H9 (cell line): ENCODE measurements at regions not wholly inside any gene's neighbourhood (a gene's known extent, or its start where the extent isn't known, plus 50 kb on each side); places are given as distances from the start of the nearest gene placed in this dataset.

Experiments
- DNase-seq: peaks from one replicate; pipeline ENCODE4 v3.0.0-alpha.2; 2017
- H2AFZ ChIP-seq: one replicate; pipeline ENCODE4 v1.6.1; 2013; ENCODE audit warnings: mild to moderate bottlenecking, low read length, control low read depth, moderate library complexity
- H2AK5ac ChIP-seq: 2 replicates; pipeline ENCODE4 v1.6.1; 2013; ENCODE audit warnings: low read length, control low read depth, mixed read lengths; ENCODE audit not compliant: insufficient read length
- H2BK120ac ChIP-seq: one replicate; pipeline ENCODE4 v1.6.1; 2013; ENCODE audit warnings: low read depth, mild to moderate bottlenecking, low read length, control low read depth, inconsistent platforms; ENCODE audit not compliant: poor library complexity, severe bottlenecking
- H2BK12ac ChIP-seq: 2 replicates; pipeline ENCODE4 v1.6.1; 2013; ENCODE audit warnings: low read length, control low read depth, mixed read lengths, low read depth; ENCODE audit not compliant: insufficient read length
- H2BK15ac ChIP-seq: 2 replicates; pipeline ENCODE4 v1.6.1; 2013; ENCODE audit warnings: low read depth, low read length, control low read depth
- H2BK20ac ChIP-seq: one replicate; pipeline ENCODE4 v1.6.1; 2013; ENCODE audit warnings: low read depth, mild to moderate bottlenecking, low read length, control low read depth, inconsistent platforms; ENCODE audit not compliant: poor library complexity, severe bottlenecking
- H2BK5ac ChIP-seq: 2 replicates; pipeline ENCODE4 v1.6.1; 2013; ENCODE audit warnings: low read length, control low read depth, mixed read lengths; ENCODE audit not compliant: insufficient read length
- H3K14ac ChIP-seq: 2 replicates; pipeline ENCODE4 v1.6.1; 2013; ENCODE audit warnings: low read length, control low read depth; ENCODE audit not compliant: insufficient read depth
- H3K18ac ChIP-seq: 2 replicates; pipeline ENCODE4 v1.6.1; 2013; ENCODE audit warnings: low read depth, mild to moderate bottlenecking, mixed read lengths, low read length, control low read depth; ENCODE audit not compliant: insufficient read length
- H3K23ac ChIP-seq: 2 replicates; pipeline ENCODE4 v1.6.1; 2013; ENCODE audit warnings: low read length, control low read depth, mixed read lengths, low read depth; ENCODE audit not compliant: insufficient read length
- H3K23me2 ChIP-seq: 2 replicates; pipeline ENCODE4 v1.6.1; 2013; ENCODE audit warnings: low read depth, mild to moderate bottlenecking, mixed read lengths, low read length, control low read depth; ENCODE audit not compliant: insufficient read length, poor library complexity, severe bottlenecking
- H3K27ac ChIP-seq: 2 replicates; pipeline ENCODE4 v1.5.1; 2013; ENCODE audit warnings: low read length, control low read depth, mixed read lengths, low read depth; ENCODE audit not compliant: insufficient read length
- H3K27me3 ChIP-seq: 2 replicates; pipeline ENCODE4 v1.6.1; 2013; ENCODE audit warnings: low read length, control low read depth, inconsistent platforms; ENCODE audit not compliant: insufficient read depth
- H3K4ac ChIP-seq: 2 replicates; pipeline ENCODE4 v1.6.1; 2013; ENCODE audit warnings: low read depth, mild to moderate bottlenecking, control low read depth, inconsistent platforms, low read length, moderate library complexity
- H3K4me1 ChIP-seq: 2 replicates; pipeline ENCODE4 v1.6.1; 2013; ENCODE audit warnings: low read length, control low read depth, inconsistent platforms; ENCODE audit not compliant: insufficient read depth
- H3K4me2 ChIP-seq: 2 replicates; pipeline ENCODE4 v1.6.1; 2013; ENCODE audit warnings: low read length, control low read depth, mixed read lengths; ENCODE audit not compliant: insufficient read length, insufficient read depth
- H3K56ac ChIP-seq: 2 replicates; pipeline ENCODE4 v1.6.1; 2013; ENCODE audit warnings: low read depth, mild to moderate bottlenecking, mixed read lengths, low read length, control low read depth; ENCODE audit not compliant: insufficient read length
- H3K79me1 ChIP-seq: 2 replicates; pipeline ENCODE4 v1.6.1; 2013; ENCODE audit warnings: low read depth, mild to moderate bottlenecking, moderate library complexity, low read length, control low read depth, inconsistent platforms; ENCODE audit not compliant: insufficient read depth, poor library complexity, severe bottlenecking
- H3K79me2 ChIP-seq: 2 replicates; pipeline ENCODE4 v1.6.1; 2013; ENCODE audit warnings: low read length, control low read depth, inconsistent platforms; ENCODE audit not compliant: insufficient read depth
- H3K9ac ChIP-seq: 2 replicates; pipeline ENCODE4 v1.6.1; 2013; ENCODE audit warnings: low read length, control low read depth, mixed read lengths; ENCODE audit not compliant: insufficient read length; ENCODE audit errors: extremely low read depth
- H3K9me3 ChIP-seq: one replicate; pipeline ENCODE4 v1.6.1; 2013; ENCODE audit warnings: low read depth, low read length, inconsistent platforms; ENCODE audit not compliant: control insufficient read depth
- H3T11ph ChIP-seq: one replicate; pipeline ENCODE4 v1.6.1; 2013; ENCODE audit warnings: mild to moderate bottlenecking, low read length, control low read depth, inconsistent platforms
- H4K20me1 ChIP-seq: one replicate; pipeline ENCODE4 v1.6.1; 2013; ENCODE audit not compliant: control insufficient read depth, insufficient read length, insufficient read depth
- H4K5ac ChIP-seq: 2 replicates; pipeline ENCODE4 v1.6.1; 2013; ENCODE audit warnings: low read depth, mild to moderate bottlenecking, mixed read lengths, low read length, control low read depth; ENCODE audit not compliant: insufficient read length
- H4K8ac ChIP-seq: replicated peaks from 2 replicates; pipeline ENCODE4 v1.6.1; 2013; ENCODE audit warnings: low read length, control low read depth, mixed read lengths, low read depth; ENCODE audit not compliant: insufficient read length
- H4K91ac ChIP-seq: 2 replicates; pipeline ENCODE4 v1.6.1; 2013; ENCODE audit warnings: low read depth, mild to moderate bottlenecking, moderate library complexity, mixed read lengths, low read length, control low read depth; ENCODE audit not compliant: insufficient read length
- H3K27ac Mint-ChIP-seq, 3 experiments: 2 replicates in 2 of 3; 3 replicates in 1 of 3; pipeline ENCODE4 v1.8.0; 2020 to 2021; ENCODE audit warnings: mixed read lengths in 3 of 3, mild to moderate bottlenecking in 1 of 3, moderate library complexity in 1 of 3
- H3K27me3 Mint-ChIP-seq: 2 replicates; pipeline ENCODE4 v1.8.0; 2021; ENCODE audit warnings: low read depth, mild to moderate bottlenecking, moderate library complexity, mixed read lengths
- H3K36me3 Mint-ChIP-seq, 3 experiments: 2 replicates in 2 of 3; 3 replicates in 1 of 3; pipeline ENCODE4 v1.8.0; 2020 to 2021; ENCODE audit warnings: low read depth in 3 of 3, mixed read lengths in 3 of 3; ENCODE audit not compliant: insufficient read depth in 1 of 3
- H3K4me1 Mint-ChIP-seq, 2 experiments: 2 replicates each; pipeline ENCODE4 v1.8.0; 2020; ENCODE audit warnings: mixed read lengths in 2 of 2
- H3K4me3 Mint-ChIP-seq, 2 experiments: 2 replicates in 1 of 2; 3 replicates in 1 of 2; pipeline ENCODE4 v1.8.0; 2020 to 2021; ENCODE audit warnings: mild to moderate bottlenecking in 2 of 2, mixed read lengths in 2 of 2, moderate library complexity in 1 of 2
- H3K9me3 Mint-ChIP-seq, 2 experiments: 2 replicates in 1 of 2; 3 replicates in 1 of 2; pipeline ENCODE4 v1.8.0; 2020; ENCODE audit warnings: mild to moderate bottlenecking in 2 of 2, mixed read lengths in 2 of 2, moderate library complexity in 1 of 2
- WGBS: extraction: QIAGEN DNeasy Blood & Tissue Kit; methylation state at CpG from one replicate; pipeline ENCODE4 v1.1.7; 2013; ENCODE audit warnings: missing lambda C conversion rate, low lambda C conversion rate, mixed read lengths; ENCODE audit not compliant: insufficient read length; ENCODE audit errors: extremely low coverage; 5-methylcytosine and 5-hydroxymethylcytosine counted together
- TF ChIP-seq, protein P1 (sequence below): fragments of 200-600 bp; sonication (generic); conservative IDR thresholded peaks from 3 replicates; pipeline ENCODE4 v1.8.0; 2021; ENCODE audit warnings: antibody characterized with exemption, mild to moderate bottlenecking

DNA sequence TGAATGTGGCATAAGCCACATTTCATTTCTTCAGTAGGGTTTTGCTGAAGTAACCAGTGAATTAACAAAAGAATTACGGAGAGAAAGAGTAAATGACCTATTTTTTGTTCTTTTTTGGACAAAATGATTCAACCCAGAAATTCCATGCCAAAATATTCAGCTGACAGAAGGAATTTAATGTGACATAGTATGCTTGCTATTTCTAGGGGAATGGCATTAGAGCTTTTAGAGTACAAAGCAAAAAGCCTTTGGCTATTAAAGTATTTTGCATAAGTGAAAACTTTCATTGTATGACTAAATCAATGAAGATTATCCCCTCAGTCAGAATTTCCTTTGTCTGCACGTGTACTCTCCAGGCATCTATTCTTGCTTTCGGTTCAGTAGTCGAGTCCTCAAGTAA is 465.3 kb downstream of the COG6 start:
- Histone ChIP-seq H3K79me1 (no peaks in the 10 kb centered on the region), H4K8ac (no peak overlapping the region), H3K23ac (no peak overlapping the region), H2AK5ac (no peak overlapping the region), H2BK20ac (no peak overlapping the region), H3K56ac (no peak overlapping the region), H4K20me1 (no peaks in the 10 kb centered on the region), H2BK12ac (no peak overlapping the region), H3K27me3 (no peaks in the 10 kb centered on the region), H3K14ac (no peak overlapping the region), H3K4ac (no peak overlapping the region), H4K5ac (no peak overlapping the region), H2BK5ac (no peak overlapping the region), H3K9ac (no peak overlapping the region), H3K9me3 (no peaks in the 10 kb centered on the region), H3K4me1 (no peaks in the 10 kb centered on the region; the same call in 1 of the 2 replicates), H2BK120ac (no peak overlapping the region), H2AFZ (no peak overlapping the region), H3K18ac (no peak overlapping the region), H2BK15ac (no peak overlapping the region), H4K91ac (no peak overlapping the region), H3K23me2 (no peaks in the 10 kb centered on the region), H3K79me2 (no peaks in the 10 kb centered on the region), H3K27ac (no peak overlapping the region), H3K4me2 (no peak overlapping the region), H3T11ph (no peak overlapping the region)
- Mint-ChIP-seq H3K4me1 (peaks cover 7 to 21% of the 10 kb centered on the region in 2 experiments), H3K27ac (no peak overlapping the region), H3K36me3 (peaks cover 0 to 9% (median 0%) of the 10 kb centered on the region in 3 experiments; a peak in 3 of 7 replicates), H3K27me3 (no peaks in the 10 kb centered on the region; the same call in 1 of the 2 replicates), H3K4me3 (no peak overlapping the region), H3K9me3 (peaks cover 2 to 6% of the 10 kb centered on the region in 2 experiments; a peak in 2 of 5 replicates)
- TF ChIP-seq, protein P1, sequence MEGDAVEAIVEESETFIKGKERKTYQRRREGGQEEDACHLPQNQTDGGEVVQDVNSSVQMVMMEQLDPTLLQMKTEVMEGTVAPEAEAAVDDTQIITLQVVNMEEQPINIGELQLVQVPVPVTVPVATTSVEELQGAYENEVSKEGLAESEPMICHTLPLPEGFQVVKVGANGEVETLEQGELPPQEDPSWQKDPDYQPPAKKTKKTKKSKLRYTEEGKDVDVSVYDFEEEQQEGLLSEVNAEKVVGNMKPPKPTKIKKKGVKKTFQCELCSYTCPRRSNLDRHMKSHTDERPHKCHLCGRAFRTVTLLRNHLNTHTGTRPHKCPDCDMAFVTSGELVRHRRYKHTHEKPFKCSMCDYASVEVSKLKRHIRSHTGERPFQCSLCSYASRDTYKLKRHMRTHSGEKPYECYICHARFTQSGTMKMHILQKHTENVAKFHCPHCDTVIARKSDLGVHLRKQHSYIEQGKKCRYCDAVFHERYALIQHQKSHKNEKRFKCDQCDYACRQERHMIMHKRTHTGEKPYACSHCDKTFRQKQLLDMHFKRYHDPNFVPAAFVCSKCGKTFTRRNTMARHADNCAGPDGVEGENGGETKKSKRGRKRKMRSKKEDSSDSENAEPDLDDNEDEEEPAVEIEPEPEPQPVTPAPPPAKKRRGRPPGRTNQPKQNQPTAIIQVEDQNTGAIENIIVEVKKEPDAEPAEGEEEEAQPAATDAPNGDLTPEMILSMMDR: no peak
- no peak for DNase-seq
- WGBS: no CpG with 5 or more reads among the region's 4 CpGs
